HL-60 (cell line): ENCODE measurements at regions not wholly inside any gene's neighbourhood (a gene's known extent, or its start where the extent isn't known, plus 50 kb on each side); places are given as distances from the start of the nearest gene placed in this dataset.

ENCODE experiments used
- DNase-seq, 2 experiments: peaks; one replicate each; pipeline ENCODE4 v3.0.0-alpha.2; 2010 to 2020; ENCODE audit warnings: low read depth in 1 of 2, low spot score in 1 of 2
- H3K27ac ChIP-seq: fragments of 250-450 bp; sonication (Bioruptor Pico); replicated peaks from 2 replicates; pipeline ENCODE4 v1.5.1; 2020; ENCODE audit warnings: mild to moderate bottlenecking, moderate library complexity
- H3K27me3 ChIP-seq: fragments of 250-450 bp; sonication (Bioruptor Pico); 2 replicates; pipeline ENCODE4 v1.5.1; 2021; ENCODE audit warnings: mild to moderate bottlenecking, moderate library complexity; ENCODE audit not compliant: insufficient read depth, poor library complexity, severe bottlenecking
- H3K4me3 ChIP-seq: replicated peaks from 2 replicates; pipeline ENCODE4 v1.5.1; 2011; ENCODE audit warnings: mild to moderate bottlenecking, control low read depth, low read length; ENCODE audit not compliant: insufficient read depth
- GABPA ChIP-seq: IDR thresholded peaks from 2 replicates; pipeline ENCODE4 v1.6.1; 2012; ENCODE audit warnings: low read depth
- POLR2AphosphoS5 ChIP-seq: IDR thresholded peaks from 2 replicates; pipeline ENCODE4 v1.6.1; 2012; ENCODE audit warnings: low read depth
- SPI1 ChIP-seq: IDR thresholded peaks from 2 replicates; pipeline ENCODE4 v1.6.1; 2012; ENCODE audit warnings: low read depth, mild to moderate bottlenecking, borderline replicate concordance
- TF ChIP-seq, protein P1 (sequence below): IDR thresholded peaks from one replicate; pipeline ENCODE4 v1.5.1; 2011; ENCODE audit warnings: low read length, control low read depth, inconsistent platforms; ENCODE audit not compliant: insufficient read depth
- TF ChIP-seq, protein P2 (sequence below): IDR thresholded peaks from 2 replicates; pipeline ENCODE4 v1.6.1; 2012; ENCODE audit warnings: low read depth; ENCODE audit not compliant: insufficient replicate concordance

DNA sequence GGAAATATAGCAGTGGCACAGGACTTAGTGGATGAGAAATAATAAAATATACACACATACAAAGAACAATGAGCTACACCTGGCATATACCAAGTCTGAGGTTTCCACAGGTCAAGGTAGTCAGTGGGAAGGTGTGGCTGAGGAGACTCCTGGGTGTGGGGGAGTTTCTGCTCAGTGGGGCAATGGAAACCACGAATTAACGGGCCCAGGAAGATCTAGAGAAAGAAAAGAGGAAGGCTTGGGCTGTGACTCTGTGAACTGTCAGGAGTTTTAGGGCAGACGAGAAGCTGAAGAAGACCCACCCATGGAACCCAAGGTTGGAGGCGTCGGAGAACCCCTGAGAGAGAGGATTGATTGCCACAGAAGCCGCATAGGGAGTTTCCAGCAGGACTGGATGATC is 196.5 kb downstream of the HERPUD2 start:
- H3K27me3 ChIP-seq: no peaks in the 10 kb centered on the region
- TF ChIP-seq SPI1 (peak; percentile 77), GABPA (no peak)
- DNase-seq: peak in 1 of 2 experiments; percentile 10

DNA sequence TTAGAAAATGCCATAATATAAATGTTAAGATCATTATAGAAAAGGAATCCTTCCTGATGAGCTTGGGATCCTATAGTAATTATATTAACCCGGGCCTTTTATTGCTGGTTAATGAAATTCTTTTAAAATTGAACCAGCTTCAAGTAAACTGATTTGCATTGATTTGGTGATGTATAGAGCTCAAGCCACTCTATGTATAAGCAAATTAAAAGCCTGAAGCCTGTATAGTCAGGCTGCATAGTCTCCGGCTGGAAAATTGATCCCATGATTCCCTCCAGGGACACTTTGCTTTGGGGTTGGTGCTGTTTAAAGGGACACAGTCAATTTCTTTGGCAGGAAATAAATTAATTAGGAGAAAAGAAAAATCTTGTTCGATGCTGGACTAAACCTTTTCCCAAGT is 199.1 kb downstream of the HERPUD2 start:
- H3K27ac ChIP-seq: no peak overlapping the region
- TF ChIP-seq, protein P1, sequence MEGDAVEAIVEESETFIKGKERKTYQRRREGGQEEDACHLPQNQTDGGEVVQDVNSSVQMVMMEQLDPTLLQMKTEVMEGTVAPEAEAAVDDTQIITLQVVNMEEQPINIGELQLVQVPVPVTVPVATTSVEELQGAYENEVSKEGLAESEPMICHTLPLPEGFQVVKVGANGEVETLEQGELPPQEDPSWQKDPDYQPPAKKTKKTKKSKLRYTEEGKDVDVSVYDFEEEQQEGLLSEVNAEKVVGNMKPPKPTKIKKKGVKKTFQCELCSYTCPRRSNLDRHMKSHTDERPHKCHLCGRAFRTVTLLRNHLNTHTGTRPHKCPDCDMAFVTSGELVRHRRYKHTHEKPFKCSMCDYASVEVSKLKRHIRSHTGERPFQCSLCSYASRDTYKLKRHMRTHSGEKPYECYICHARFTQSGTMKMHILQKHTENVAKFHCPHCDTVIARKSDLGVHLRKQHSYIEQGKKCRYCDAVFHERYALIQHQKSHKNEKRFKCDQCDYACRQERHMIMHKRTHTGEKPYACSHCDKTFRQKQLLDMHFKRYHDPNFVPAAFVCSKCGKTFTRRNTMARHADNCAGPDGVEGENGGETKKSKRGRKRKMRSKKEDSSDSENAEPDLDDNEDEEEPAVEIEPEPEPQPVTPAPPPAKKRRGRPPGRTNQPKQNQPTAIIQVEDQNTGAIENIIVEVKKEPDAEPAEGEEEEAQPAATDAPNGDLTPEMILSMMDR: no peak
- TF ChIP-seq GABPA (no peak), POLR2AphosphoS5 (no peak), SPI1 (no peak)
- TF ChIP-seq, protein P2, sequence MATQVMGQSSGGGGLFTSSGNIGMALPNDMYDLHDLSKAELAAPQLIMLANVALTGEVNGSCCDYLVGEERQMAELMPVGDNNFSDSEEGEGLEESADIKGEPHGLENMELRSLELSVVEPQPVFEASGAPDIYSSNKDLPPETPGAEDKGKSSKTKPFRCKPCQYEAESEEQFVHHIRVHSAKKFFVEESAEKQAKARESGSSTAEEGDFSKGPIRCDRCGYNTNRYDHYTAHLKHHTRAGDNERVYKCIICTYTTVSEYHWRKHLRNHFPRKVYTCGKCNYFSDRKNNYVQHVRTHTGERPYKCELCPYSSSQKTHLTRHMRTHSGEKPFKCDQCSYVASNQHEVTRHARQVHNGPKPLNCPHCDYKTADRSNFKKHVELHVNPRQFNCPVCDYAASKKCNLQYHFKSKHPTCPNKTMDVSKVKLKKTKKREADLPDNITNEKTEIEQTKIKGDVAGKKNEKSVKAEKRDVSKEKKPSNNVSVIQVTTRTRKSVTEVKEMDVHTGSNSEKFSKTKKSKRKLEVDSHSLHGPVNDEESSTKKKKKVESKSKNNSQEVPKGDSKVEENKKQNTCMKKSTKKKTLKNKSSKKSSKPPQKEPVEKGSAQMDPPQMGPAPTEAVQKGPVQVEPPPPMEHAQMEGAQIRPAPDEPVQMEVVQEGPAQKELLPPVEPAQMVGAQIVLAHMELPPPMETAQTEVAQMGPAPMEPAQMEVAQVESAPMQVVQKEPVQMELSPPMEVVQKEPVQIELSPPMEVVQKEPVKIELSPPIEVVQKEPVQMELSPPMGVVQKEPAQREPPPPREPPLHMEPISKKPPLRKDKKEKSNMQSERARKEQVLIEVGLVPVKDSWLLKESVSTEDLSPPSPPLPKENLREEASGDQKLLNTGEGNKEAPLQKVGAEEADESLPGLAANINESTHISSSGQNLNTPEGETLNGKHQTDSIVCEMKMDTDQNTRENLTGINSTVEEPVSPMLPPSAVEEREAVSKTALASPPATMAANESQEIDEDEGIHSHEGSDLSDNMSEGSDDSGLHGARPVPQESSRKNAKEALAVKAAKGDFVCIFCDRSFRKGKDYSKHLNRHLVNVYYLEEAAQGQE: no peak

More for the DNA sequence above, 196.5 kb downstream of the HERPUD2 start:
- no peak overlapping the region for H3K4me3 ChIP-seq
- no peak overlapping the region for H3K27ac ChIP-seq

DNA sequence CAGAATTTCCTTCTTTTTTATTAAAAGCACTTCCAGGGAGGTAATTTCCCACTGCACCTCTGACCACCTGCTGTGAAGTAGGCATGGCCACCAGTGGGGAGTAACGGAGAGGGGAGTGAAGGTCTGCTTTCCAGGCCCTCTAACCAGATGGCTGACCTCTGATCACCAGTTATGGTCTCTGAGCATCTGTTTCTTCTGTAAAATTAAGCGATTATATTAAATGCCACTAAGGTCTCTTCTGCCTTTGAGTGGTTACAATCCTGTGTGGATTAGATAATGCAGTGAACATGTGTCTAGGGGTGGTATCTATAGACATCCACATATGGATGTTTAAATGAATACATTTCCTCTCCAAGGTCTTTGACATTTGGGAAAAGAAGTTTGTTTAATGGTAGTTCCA is 199.6 kb downstream of the HERPUD2 start:
- TF ChIP-seq, protein P2: no peak
- TF ChIP-seq POLR2AphosphoS5: no peak
- TF ChIP-seq, protein P1: no peak
- TF ChIP-seq SPI1: no peak
- no peak for TF ChIP-seq GABPA
- Histone ChIP-seq H3K27me3 (peaks cover 5% of the 10 kb centered on the region), H3K4me3 (no peak overlapping the region), H3K27ac (no peak overlapping the region)
- DNase-seq: no peak

More for the DNA sequence above, 199.1 kb downstream of the HERPUD2 start:
- Histone ChIP-seq H3K4me3 (no peak overlapping the region), H3K27me3 (peaks cover 5% of the 10 kb centered on the region)
- no peak for DNase-seq

DNA sequence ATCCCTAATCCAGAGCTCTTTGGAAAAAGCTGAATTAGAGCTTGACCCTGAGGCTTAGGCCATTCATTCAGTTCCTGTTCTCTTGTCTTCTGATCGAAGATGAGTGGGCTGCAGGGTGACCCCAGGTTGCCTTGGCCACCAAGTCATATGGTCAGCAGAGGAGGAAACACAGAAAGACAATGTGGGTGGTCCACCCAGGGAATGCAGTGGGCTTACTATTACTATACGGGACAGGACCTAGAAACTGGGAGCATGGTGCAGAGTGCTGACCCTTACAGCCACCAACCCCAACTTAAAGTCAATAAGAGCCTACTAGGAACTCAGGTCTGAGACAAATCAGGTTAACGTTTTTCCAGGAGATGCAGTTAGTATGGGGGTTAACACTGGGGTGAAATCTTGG is 200.5 kb downstream of the HERPUD2 start:
- no peak for DNase-seq
- Histone ChIP-seq H3K27ac (no peak overlapping the region), H3K27me3 (peaks cover 5% of the 10 kb centered on the region), H3K4me3 (no peak overlapping the region)
- TF ChIP-seq, protein P2: no peak
- TF ChIP-seq POLR2AphosphoS5 (no peak), SPI1 (no peak)
- TF ChIP-seq, protein P1: no peak
